ENCODE measurements at regions not wholly inside any gene's neighbourhood (a gene's known extent, or its start where the extent isn't known, plus 50 kb on each side); places are given as distances from the start of the nearest gene placed in this dataset.

GRCh38 chr11:71112454-71112853 is 139.9 kb downstream of the SHANK2 start:
- TF ChIP-seq POLR2A (IDR thresholded peaks at IDR 0.05) (no peak), CTCF (IDR thresholded peaks at IDR 0.05) (no peak)
